NCI-H2029 treated with DMSO at 0.1 percent for 48 hours (cell line): ENCODE measurements at regions not wholly inside any gene's neighbourhood (a gene's known extent, or its start where the extent isn't known, plus 50 kb on each side); places are given as distances from the start of the nearest gene placed in this dataset.
"Not testable (repeated sequence)": the region's sequence is repeated elsewhere in the genome, so short reads cannot be mapped to it uniquely, and the experiment has no call there.

Experiments
- DNase-seq: peaks from one replicate; lab custom pipeline; 2025; lab: John Stamatoyannopoulos, UW

DNA sequence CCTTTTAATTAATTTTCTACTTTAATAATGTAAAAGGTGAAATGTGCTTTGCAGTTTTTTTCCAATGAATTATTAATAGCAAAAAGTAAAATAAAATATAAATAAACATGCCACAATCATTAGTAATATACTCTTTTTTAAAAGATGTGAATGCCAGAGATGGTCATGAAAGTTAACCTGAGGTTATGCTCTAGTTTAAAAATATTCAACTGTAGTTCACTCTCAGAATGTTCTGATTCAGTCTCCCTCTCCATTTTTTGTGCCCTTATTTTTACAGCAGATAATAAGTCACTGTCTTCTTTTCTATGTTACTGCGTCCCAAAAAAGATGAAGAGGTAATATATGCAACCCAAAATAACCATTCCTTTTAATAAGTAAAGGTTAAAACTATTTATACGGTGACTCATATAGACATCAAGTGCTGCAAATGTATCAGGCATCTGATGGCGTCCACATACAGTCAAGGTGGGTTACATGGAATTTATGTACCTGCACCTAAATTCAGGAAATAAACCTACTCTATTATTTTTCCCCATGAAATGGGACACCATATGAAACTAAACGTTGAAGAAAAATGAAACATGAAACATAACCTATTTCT, 153.6 kb upstream of the ZNF804A start:
- DNase-seq = no peak

DNA sequence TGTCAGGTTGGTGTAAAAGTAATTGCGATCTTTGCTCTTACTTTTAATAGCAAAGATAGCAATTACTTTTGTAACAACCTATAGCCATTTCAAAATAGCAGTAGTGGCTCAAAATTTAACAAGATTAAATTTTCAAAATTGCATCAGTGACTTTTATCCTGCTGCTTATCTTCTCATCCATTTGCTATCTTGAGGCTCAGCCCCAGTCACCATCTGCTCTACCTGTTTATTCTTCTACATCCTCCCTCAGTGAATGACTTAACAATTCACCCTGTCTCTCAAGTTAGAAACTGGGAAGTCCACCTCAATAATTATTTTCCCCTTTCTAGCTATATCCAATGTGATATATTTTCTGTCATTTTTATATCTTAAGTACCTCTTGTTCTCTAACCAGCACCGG, 148.6 kb upstream of the ZNF804A start:
- DNase-seq = no peak

DNA sequence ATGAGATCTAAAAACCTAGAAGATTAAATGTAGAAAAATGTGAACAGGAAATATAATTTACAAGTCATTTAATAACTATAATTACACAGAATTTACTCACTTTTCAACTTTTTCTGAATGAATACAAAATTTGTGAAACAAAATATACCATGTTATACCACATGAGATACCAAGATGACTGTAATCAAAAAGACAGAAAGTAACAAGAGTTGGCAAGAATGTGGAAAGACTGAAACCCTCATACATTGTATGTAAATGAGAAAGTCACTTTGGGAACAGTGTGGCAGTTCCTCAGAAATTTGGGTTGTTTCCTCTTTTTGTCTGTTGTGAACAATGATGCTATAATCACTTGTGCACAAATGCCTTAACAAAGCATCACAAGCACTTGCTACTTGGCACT, 145.4 kb upstream of the ZNF804A start:
- no peak for DNase-seq

DNA sequence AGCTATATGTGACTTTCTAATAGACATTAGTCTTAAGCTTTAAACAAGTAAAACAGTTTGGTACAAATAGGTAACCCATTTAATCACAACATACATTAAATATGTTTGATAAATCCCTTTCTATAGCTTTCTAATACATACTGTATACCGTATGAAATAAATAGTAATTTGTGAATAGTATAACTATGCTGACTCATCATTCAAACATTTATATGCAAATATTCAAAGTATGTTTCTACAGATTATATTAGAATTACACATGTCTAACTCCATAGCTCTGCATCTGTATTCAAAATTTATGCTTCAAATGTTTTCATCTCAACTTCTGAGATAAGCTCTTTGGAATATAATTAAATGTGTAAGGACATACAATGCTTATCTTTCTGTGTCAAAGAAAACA, 142.7 kb upstream of the ZNF804A start:
- no peak for DNase-seq

DNA sequence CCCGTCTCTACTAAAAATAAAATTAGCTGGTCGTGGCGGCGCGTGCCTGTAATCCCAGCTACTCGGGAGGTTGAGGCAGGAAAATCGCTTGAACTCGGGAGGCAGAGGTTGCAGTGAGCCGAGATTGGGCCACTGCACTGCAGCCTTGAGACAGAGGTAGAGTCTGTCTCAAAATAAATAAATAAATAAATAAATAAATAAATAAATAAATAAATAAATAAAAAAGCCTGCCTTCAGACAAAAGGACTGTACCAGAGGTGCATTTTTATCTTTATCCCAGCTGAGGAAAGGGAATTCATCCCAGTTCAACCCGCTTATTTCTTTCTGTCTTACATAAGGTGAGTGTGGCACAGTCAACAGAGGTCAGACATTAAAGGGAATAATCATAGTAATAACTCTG, 141.6 kb upstream of the ZNF804A start:
- DNase-seq = not testable (repeated sequence)

DNA sequence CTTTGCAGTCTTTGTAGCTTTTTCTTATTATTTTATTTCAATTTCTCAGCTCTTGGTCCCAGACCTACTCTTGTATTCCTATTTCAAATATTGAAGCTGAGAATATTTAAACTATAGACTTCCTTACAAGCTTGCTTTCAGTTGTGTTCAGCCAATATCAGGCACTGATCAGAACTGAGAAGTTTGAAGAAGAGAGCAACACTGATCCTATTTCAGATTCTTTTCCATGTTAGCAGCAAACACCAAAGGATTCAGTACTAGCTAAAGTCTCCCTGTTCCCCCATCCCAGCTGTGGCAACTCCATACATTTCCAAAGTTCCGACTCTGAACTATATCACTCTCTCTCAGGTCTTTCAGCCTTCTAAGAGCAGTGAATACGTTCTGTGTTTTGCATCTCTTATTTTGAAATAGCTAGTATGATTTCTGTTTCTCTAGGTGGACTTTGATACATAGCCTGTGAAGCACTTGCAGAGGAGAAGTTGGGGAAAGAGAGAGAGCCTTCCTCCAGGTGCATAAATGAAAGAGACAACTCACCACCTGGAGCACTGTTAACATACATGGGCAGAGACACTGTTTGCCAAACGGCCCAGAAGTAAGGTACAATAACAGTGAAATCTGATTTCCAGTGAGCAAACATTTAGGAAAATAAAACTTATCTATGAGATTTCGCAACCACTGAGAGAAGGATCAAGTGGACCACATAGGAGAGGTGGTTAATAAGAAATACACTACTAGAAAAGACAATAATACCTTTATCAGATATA, 135.0 kb upstream of the ZNF804A start:
- no peak for DNase-seq

DNA sequence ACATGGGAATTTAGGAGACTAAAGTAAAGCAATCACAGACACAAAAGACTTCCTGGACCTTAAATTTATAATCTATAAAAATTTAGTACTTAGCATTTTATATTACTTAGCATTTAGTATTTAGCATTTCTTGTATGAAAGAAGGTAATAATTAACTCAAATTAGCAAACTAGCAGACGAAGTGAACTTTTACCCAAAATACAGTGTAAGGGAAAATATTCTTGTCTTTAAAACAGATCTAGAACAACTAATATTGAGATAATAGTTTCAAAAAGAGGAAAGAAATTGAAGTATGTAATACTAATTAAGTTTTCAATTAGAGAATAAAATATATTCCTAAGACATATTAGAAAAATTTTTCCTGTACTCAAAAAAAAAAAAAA, 134.5 kb upstream of the ZNF804A start:
- DNase-seq = no peak

DNA sequence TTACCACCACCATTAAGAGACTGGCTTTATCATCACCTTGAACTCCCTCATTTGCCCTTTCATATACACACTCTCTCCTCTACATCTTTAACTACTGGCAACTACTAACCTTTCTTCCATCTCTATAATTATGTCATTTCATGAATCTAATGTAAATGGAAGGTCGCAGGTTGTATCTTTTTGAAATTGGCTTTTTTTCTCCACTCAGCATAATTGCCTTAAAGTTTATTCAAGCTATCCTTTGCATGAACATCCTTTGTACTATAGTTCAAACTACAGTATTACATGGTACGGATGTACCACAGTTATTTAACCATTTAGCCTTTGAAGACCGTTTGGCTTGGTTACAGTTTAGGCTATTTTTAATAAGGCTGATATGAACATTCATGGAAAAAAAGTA, 129.5 kb upstream of the ZNF804A start:
- no peak for DNase-seq

DNA sequence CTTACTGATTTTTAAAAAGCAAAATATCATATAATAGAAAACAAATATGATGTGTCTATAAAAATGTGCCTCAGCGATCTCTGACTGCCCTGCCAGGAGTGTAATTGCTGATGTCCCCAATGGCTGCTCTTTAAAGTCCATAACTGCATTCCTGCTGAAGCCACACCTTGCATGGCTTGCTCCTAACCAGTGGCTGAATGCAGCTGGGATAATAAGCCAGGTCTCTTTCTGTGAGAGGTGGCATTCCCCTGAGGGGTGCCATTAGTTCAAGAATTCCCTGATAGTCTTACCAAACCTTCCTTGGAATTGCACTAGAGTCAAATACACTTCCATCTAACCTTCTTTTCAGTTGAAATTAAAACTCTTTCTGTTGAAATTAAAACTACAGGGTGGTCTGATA, 125.8 kb upstream of the ZNF804A start:
- DNase-seq = no peak

DNA sequence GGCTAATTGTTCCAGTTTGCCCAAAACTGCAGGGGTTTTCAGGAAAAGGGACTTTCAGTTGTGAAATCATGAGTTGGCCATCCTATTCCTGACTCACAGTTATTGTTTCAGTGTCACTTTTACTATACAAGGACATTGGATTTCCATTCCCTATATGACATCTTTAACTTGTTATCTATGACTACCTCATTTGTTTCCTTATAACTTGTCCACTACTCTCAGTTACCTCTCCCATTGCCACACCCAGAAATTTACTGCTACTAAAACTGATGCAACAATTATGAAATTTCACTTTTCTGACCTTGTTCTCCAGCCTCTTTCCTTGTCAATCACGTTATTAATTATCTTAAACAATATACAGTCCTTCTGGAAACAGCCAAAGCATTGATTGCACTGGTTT, 116.5 kb upstream of the ZNF804A start:
- no peak for DNase-seq

DNA sequence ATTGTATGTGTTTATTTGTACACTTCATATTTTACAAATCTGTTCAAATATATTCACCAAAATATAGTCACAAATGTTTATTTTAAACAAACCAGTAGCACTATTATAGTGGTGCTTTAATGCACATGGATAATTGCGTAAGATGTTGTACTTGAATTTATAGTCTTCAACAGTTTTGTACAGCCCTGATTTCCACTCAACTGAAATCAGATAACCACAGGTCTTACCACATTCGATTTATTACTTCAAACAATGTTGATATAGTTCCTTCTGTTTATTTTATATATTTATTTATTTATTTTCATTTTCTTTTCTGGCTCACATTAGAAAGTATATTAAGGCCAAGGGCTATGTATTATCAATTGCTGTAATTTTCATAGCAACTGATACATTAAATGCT, 99.4 kb upstream of the ZNF804A start:
- DNase-seq = no peak

DNA sequence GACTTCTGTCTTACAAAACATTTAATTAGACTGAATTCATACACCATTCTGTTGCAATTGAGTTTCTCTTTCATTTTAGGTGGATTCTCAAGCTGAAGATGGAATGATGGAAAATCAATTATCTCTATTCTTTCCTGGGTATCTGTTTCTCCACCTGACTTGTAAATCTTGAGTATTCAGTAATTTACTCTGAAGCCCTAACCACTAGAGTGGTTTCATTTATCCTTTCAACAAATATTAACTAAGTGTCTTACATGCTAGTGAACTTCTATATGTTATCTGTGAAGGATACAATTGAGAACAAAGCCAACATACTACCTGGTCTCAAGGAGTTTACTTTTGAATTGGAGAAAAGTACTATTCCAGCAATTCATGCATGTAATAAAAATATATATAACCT, 94.1 kb upstream of the ZNF804A start:
- no peak for DNase-seq

DNA sequence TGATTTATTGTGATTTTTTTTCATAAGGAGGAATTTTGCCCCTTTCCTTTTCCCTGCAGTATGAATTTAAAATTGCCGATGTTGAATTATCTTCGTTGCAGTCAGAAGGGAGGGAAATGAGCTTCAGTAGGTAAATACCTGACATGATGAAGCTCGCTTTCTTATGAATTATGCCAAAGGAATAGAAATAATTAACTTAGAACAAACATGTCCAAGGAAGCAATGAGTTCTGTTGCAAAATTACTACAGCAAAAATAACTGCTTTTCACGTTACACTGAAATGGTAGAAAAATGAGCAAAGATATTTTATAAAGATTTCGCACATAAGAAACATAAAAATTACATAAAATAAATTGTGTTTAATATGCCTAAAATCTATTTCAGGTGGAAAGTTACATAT, 91.1 kb upstream of the ZNF804A start:
- no peak for DNase-seq

DNA sequence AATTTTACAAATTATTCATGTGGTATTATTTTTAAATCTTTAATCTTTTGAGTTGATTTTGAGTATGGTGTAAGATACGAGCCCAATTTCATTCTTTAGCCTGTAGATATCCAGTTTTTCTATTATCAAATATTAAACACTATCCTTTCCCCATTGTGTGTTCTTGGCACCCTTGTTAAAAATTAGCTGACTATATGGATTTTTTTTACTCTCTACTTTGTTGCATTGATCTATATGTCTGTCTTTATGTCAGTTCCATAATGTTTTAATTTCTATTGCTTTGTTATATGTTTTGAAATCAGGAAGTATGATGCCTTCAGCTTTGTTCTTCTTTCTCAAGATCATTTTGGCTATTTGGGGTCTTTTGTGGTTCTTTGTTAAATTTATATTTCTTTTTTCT, 80.9 kb upstream of the ZNF804A start:
- DNase-seq = no peak

DNA sequence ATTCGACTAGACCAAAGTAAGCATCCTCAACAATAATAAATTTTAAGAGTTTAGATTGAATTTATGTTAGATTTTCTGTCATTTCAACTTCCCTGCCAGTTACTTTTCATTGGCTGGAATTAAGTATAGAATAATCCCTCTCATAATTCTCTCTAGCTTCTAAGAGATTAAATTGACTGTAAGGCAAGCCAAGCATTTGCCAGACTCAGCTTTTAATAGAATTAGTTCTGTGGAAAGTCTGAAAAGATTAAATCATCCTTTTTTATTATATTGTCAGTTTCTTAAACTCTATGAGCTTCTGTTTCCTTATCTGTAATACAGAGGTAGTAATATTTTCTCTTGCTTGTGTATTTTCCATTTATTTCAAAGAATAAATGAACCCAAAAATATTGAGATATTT, 77.9 kb upstream of the ZNF804A start:
- DNase-seq = no peak

DNA sequence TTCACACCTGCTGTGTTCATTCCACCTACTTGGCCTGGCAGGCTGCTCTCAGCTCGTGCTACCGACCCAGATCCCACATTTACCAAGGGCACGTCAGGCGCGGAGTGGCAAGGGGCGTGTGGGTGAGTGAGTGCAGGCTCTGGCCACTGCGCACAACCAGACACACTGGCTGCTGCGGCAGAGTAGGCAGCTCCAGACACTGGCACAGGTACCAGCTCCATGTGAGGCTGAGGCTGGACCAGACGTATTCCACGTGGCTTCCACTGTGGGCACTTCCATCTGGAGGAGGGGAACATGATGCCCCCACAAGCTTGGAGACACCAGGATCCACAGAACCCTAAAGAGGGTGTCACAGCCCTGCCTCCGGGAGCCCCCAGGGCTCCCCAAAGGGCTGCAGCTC, 74.6 kb upstream of the ZNF804A start:
- DNase-seq = no peak

DNA sequence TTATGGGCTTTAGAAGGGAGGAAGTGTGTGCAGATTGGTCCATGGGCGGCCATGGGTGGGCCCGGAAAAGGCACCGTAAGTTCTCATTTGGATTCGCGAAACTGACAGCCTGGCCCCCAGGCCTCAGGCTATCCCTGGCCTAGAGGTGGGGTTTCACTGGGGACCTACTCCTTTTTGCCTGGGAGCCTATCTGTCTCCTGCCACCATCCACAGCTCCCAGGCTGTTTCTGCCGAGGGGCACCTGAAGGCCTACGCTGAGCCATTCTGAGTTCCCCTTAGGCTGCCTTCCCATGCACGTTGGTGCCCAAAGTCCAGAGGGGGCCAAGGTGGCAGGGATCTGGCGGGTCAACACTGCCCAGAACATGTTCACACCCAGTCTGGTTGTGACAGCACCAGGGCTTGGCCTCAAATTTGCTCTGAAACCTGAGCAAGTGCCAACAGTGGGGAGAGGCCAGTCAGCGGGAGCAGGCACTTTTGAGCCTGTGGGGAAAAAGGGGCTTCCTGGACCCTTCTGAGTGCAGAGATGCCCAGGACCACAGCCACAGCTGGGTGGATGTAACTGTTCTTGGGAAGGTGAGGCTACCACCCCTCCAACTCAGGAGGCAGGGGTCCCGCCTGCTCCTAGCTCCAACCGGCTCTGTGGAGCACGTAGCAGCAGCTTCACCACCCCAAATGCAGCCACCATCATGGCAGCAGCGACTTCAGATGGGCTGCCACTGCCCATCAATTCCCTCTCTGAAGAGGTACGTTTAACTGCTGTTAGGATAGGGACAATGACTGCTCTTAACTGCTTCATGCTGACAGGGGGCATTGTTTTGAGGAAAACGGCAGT, 73.6 kb upstream of the ZNF804A start:
- no peak for DNase-seq

DNA sequence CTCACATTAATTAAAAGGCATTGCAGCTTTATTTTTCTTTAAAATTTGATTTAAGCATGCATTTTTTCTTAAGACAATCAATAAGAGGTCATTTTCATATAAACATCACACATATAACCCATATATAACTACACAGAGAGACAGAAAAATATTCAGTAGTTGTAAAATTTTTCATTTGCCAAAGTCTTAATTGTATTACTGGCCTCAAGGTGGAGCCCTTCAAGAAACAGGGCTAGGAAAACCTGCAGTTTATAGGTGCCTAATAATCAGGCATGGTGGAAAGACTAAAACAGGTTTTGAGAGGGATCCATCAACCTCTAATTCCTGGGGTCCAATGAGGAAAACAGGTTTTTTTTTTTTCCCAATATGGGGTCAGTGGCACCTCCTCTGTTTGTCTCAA, 71.3 kb upstream of the ZNF804A start:
- no peak for DNase-seq

DNA sequence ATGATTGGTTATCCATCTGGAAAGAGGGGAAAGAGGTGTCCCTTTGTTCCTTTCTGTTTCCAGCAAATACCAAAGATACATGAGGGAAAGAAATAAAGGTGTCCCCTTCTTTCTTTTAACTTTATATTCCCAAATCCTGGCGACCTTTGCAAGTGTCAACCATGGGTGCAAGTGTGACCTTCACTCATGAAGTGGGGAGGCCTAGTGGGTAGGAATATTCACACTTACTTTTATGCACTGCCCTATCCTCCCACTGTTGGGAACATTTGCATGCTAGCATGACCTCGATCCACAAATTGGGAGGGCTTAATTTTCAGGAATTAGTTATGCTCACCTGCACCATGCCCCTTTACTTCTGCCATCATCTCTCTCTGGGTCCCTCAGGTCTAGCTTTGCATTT, 70.2 kb upstream of the ZNF804A start:
- DNase-seq = no peak

DNA sequence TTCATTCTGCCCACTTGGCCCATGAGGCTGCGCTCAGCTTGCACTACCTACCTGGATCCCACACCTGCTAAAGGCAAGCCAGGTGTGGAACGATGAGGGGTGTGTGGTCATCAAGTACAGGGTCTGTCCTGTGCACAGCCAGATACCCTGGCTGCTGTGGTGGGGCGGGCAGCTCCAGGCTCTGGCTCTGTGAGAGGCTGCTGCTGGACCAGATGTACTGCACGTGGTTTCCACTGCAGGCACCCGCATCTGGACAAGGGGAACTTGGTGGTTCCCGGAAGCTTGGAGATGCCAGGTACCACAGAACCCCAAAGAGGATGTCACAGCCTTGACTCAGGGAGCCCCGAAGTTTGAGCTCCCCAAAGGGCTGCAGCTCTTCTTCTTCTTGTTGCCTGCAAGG, 68.1 kb upstream of the ZNF804A start:
- DNase-seq = no peak

DNA sequence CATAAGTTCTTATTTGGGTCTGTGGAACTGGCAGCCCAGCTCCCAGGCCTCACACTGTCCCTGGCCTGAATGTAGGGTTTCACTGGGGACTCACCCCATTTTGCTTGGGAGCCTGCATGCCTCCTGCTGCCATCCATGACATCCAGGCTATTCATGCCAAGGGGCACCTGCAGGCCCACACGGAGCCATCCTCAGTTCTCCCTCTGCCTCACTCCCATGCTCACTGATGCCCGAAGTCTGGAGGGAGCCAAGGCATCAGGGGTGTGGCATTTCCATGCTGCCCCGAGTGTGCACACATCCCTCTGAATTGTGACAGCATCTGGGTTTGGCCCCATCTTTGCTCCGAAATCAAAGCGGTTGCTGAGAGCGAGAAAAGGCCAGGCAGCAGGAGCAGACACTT, 67.4 kb upstream of the ZNF804A start:
- DNase-seq = no peak

DNA sequence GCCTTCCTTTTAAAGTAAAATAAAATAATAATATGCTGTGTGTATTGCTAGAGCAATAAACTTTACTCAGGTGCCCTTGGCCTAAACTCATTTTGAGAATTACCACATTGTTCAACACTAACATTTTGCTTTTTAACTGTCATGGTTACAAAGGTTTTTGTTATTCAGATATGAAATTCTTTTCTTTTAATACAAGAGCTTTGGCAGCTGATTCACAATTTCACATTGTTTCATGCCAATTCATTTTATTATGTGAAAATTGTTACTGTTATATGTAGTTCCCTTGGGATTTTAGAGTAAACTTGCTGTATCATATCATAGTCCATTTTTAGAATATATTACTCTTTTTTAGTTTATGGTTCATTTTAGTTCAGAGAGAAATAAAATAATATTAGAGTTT, 65.8 kb upstream of the ZNF804A start:
- DNase-seq = no peak

DNA sequence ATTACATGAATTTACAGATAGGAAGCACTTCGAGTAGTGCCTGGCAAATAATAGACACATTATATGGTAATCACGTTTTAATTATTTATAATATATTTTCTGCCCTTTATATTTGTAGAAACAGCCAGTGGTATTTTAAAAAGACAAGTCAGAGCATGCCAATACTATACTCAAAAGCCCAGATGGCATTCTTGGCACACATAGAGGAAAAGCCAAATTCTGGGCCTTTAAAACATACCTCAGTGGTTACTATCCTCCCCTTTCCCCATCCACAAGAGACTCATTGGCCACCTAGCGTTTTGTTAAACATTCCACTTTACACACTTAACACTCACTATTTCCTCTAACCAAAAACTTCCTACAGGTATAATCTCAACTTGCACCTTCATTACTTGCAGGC, 63.3 kb upstream of the ZNF804A start:
- no peak for DNase-seq
